Ovary (tissue), 7 donors: ENCODE measurements at regions not wholly inside any gene's neighbourhood (a gene's known extent, or its start where the extent isn't known, plus 50 kb on each side); places are given as distances from the start of the nearest gene placed in this dataset.

Experiments used
- DNase-seq, 5 donors: peaks; one replicate each; pipeline ENCODE4 v3.0.0-alpha.2; 2019 to 2020
- H3K27ac ChIP-seq, 2 donors: fragments of 200-600 bp; one replicate each; pipeline versions ENCODE4 v1.5.1 to v1.8.0; 2019 to 2022
- H3K27me3 ChIP-seq: fragments of 200-600 bp; one replicate; pipeline ENCODE4 v1.8.0; 2022
- H3K36me3 ChIP-seq: fragments of 200-600 bp; sonication (generic); one replicate; pipeline ENCODE4 v1.5.1; 2019
- H3K4me1 ChIP-seq: one replicate; pipeline ENCODE4 v1.8.1; 2013; ENCODE audit warnings: mild to moderate bottlenecking, moderate library complexity; ENCODE audit not compliant: insufficient read depth
- H3K4me3 ChIP-seq: fragments of 200-600 bp; sonication (generic); one replicate; pipeline ENCODE4 v1.5.1; 2017
- H3K9me3 ChIP-seq, 2 donors: fragments of 200-600 bp in 1 of 2; sonication (generic) in 1 of 2; one replicate each; pipeline versions ENCODE4 v1.5.1 to v1.8.1; 2013 to 2019; ENCODE audit warnings: mild to moderate bottlenecking in 1 of 2, moderate library complexity in 1 of 2
- EP300 ChIP-seq: sonication (generic); formaldehyde crosslinking; IDR thresholded peaks from one replicate; pipeline ENCODE4 v1.6.1; 2017; ENCODE audit warnings: antibody characterized with exemption
- POLR2A ChIP-seq: fragments of 450-650 bp; IDR thresholded peaks from one replicate; pipeline ENCODE4 v1.6.1; 2017; ENCODE audit warnings: antibody characterized with exemption, mild to moderate bottlenecking, moderate library complexity
- WGBS, 3 donors: extraction: QIAGEN DNeasy Blood & Tissue Kit in 1 of 3; methylation state at CpG; one replicate each; pipeline versions ENCODE4 v1.1.5 to v1.1.7; 2013 to 2017; 5-methylcytosine and 5-hydroxymethylcytosine counted together
- intact Hi-C, 4 donors: fragments of 100-400 bp; cut with DNase I; formaldehyde crosslinking; loops; one replicate each; pipeline versions ENCODE4 v1.11.0 to v1.15.1; 2022 to 2023
- TF ChIP-seq, protein P1 (sequence below), 3 donors: fragments of 450-650 bp in 2 of 3; fragments of 200-600 bp in 1 of 3; IDR thresholded peaks; one replicate each; pipeline versions ENCODE4 v1.5.1 to v1.8.0; 2016 to 2022; ENCODE audit warnings: antibody characterized with exemption in 3 of 3, mild to moderate bottlenecking in 1 of 3
- donor health status: DM: no; HTN: no; CAD: no; lungs with moderate emphysema.
- donor health status: DM: no; HTN: no; CAD: no.
- donor health status: Bipolar disorder and iron deficiency.
- donor health status: DM: no; HTN: no; CAD: no.
- donor health status: DM: yes; HTN: yes; CAD: no.

DNA sequence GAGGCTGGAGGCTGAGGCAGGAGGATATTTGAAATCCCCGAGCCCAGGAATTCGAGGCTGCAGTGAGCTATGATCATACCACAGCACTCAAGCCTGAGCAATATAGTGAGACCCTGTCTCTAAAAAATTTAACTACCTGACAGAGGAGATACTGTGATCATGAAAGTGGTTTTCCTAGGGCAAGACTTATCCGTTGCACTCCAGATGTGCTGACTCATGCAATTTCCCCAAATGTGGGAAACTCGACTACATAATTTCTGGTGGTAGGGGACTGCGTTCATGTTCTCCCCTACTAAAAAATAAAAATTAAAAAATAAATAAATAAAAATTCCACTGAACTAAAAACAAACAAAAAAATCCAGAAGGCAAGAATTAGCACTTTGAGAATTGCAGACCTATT, 271.7 kb downstream of the SHQ1 start:
- intact Hi-C loops: no loop called here
- H3K9me3 ChIP-seq: no peaks in the 10 kb centered on the region
- TF ChIP-seq POLR2A: no peak
- TF ChIP-seq, protein P1, sequence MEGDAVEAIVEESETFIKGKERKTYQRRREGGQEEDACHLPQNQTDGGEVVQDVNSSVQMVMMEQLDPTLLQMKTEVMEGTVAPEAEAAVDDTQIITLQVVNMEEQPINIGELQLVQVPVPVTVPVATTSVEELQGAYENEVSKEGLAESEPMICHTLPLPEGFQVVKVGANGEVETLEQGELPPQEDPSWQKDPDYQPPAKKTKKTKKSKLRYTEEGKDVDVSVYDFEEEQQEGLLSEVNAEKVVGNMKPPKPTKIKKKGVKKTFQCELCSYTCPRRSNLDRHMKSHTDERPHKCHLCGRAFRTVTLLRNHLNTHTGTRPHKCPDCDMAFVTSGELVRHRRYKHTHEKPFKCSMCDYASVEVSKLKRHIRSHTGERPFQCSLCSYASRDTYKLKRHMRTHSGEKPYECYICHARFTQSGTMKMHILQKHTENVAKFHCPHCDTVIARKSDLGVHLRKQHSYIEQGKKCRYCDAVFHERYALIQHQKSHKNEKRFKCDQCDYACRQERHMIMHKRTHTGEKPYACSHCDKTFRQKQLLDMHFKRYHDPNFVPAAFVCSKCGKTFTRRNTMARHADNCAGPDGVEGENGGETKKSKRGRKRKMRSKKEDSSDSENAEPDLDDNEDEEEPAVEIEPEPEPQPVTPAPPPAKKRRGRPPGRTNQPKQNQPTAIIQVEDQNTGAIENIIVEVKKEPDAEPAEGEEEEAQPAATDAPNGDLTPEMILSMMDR (IDR thresholded peaks at IDR 0.05): no peak
- no peak for TF ChIP-seq EP300
- no peak overlapping the region for H3K27ac ChIP-seq
- 88 to 91% (median 90%) methylated on average over 5 of the region's 5 CpGs for WGBS, 3 donors
- no peaks in the 10 kb centered on the region for H3K27me3 ChIP-seq
- H3K36me3 ChIP-seq: no peaks in the 10 kb centered on the region
- DNase-seq: no peak
- H3K4me3 ChIP-seq: no peak overlapping the region
- no peaks in the 10 kb centered on the region for H3K4me1 ChIP-seq

DNA sequence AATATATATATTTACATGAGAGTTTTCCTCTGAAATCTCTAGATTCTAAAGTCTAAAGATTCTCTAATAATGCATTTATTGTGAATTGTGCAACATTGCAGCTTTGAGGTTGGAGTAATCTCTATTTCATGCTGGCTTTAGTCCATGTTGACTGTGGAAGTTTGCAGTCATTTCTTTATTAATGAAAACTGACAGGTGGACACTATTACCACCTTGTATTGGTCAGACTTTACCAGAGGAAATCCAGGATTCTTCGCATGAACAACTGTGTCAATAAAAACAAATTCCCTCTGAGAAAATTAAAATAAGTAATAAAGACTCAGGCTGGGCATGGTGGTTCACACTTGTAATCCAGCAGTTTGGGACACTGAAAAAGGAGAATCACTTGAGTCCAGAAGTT, 274.1 kb downstream of the SHQ1 start:
- Histone ChIP-seq H3K27ac (no peak overlapping the region), H3K9me3 (no peaks in the 10 kb centered on the region), H3K36me3 (no peaks in the 10 kb centered on the region), H3K4me1 (no peaks in the 10 kb centered on the region), H3K4me3 (no peak overlapping the region), H3K27me3 (no peaks in the 10 kb centered on the region)
- intact Hi-C loops: no loop called here
- 91 to 96% (median 95%) methylated on average over 1 of the region's 1 CpG for WGBS, 3 donors
- TF ChIP-seq EP300: no peak
- TF ChIP-seq, protein P1 (IDR thresholded peaks at IDR 0.05): no peak
- no peak for TF ChIP-seq POLR2A
- no peak for DNase-seq

DNA sequence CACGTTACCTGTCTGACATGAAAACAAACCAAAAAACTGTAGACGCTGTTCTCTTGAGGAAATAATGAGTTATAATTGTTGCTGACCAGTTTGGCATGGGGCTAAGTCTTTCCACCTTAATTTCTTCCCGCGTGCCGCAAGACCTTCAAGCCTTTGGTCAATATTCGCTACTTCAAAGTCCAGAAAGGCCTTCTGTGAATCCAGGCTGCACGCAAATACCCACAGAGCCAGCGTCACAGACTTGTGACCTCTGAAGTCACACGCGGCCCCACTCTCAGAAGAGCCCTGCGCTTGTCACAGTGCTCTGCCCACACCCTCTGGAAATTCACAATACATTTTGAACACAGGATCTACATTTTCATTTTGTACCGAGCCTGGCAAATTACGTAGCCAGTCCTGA, 275.2 kb downstream of the SHQ1 start:
- intact Hi-C loops: no loop called here
- no peak for DNase-seq
- Histone ChIP-seq H3K36me3 (no peaks in the 10 kb centered on the region), H3K27ac (no peak overlapping the region), H3K27me3 (no peaks in the 10 kb centered on the region), H3K9me3 (no peaks in the 10 kb centered on the region), H3K4me3 (no peak overlapping the region), H3K4me1 (no peaks in the 10 kb centered on the region)
- 86 to 93% (median 91%) methylated on average over 13 of the region's 13 CpGs for WGBS, 3 donors
- no peak for TF ChIP-seq EP300
- TF ChIP-seq, protein P1 (IDR thresholded peaks at IDR 0.05): no peak
- no peak for TF ChIP-seq POLR2A

DNA sequence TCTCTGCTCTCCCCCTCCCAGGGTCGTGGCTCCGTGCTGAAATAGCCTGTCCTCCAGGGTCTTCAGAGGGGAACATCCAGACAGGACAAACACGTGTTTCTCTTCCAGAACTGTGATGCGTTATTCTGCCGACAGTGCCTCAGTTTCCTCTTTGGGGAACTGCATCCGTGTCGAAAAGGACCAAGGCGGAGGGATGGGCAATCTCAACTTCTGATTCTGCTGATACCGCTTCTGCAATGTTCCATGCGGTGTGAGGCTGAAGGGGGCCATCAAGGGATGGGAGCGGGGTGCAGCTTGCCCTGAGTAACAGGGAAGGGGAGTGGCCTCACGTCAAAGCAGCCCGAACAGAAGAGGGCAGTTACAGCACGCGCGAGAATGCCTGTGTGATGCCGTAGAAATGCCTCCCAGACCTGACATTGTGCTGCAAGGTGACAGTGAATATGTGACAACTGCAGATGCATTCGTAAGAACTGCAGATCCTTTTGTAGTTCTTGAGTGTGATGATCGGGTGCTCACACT, 275.7 kb downstream of the SHQ1 start:
- no peaks in the 10 kb centered on the region for H3K4me1 ChIP-seq
- no peak overlapping the region for H3K27ac ChIP-seq
- intact Hi-C loops: no loop called here
- DNase-seq: no peak
- no peaks in the 10 kb centered on the region for H3K36me3 ChIP-seq
- H3K9me3 ChIP-seq: no peaks in the 10 kb centered on the region
- no peak for TF ChIP-seq EP300
- no peak overlapping the region for H3K4me3 ChIP-seq
- H3K27me3 ChIP-seq: no peaks in the 10 kb centered on the region
- WGBS, 3 donors: 70 to 84% (median 71%) methylated on average over 19 of the region's 19 CpGs

DNA sequence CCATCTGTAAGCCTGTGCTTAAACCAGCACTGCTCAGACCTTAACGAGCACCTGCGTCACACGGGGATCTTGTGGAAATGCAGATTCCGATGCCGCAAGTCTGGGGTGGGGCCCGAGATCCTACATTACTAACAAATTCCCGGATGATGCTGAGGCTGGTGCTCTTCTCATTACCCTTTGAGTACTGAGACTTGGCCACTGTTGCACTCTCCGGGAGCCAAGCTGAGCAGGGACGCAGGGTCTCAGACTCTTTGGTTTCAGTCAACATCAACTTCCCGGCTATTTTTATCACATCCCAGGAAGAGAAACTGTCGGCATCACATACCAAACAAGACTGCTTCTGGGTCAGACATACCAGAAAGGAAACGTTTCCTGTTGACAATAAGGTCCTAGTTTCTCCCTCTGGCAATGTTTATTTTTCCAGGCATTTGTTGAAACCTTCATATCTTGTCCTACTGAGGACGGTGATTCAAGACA, 276.6 kb downstream of the SHQ1 start:
- Histone ChIP-seq H3K4me1 (no peaks in the 10 kb centered on the region), H3K9me3 (no peaks in the 10 kb centered on the region), H3K4me3 (no peak overlapping the region), H3K27ac (no peak overlapping the region), H3K36me3 (no peaks in the 10 kb centered on the region), H3K27me3 (no peaks in the 10 kb centered on the region)
- DNase-seq: no peak
- TF ChIP-seq EP300: no peak
- WGBS, 3 donors: 61 to 65% (median 62%) methylated on average over 13 of the region's 13 CpGs
- intact Hi-C loops: no loop called here

DNA sequence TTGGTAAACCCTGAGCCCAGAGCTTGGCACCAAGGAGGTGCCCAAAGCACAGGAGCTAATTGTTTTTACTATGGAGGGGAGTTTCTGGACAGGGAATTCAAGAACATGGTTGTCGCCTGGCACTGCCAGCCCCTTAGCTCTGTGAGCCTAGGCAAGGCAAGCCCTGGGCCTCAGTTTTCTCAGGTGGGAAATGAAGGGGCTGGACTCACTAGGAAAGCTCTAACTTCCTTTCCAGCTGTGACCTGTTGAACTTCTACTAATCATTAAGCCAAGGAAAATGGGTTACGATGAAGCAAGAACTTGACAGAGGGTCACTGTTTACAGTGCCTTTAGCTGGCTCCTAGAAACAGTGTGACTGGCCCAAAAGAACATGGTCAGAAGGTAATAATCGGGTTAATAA, 277.2 kb downstream of the SHQ1 start:
- Histone ChIP-seq H3K36me3 (no peaks in the 10 kb centered on the region), H3K4me3 (no peak overlapping the region), H3K27ac (no peak overlapping the region), H3K4me1 (no peaks in the 10 kb centered on the region), H3K27me3 (no peaks in the 10 kb centered on the region), H3K9me3 (no peaks in the 10 kb centered on the region)
- intact Hi-C loops: no loop called here
- no peak for DNase-seq
- TF ChIP-seq, protein P1 (IDR thresholded peaks at IDR 0.05): no peak
- TF ChIP-seq POLR2A (no peak), EP300 (no peak)
- 91 to 97% (median 96%) methylated on average over 3 of the region's 3 CpGs for WGBS, 3 donors
